Stomach (tissue), 4 donors: ENCODE measurements at regions not wholly inside any gene's neighbourhood (a gene's known extent, or its start where the extent isn't known, plus 50 kb on each side); places are given as distances from the start of the nearest gene placed in this dataset.

ENCODE experiments used
- CTCF ChIP-seq, 7 experiments: fragments of 450-650 bp in 4 of 7; fragments of 200-600 bp in 3 of 7; sonication (generic) in 3 of 7; IDR thresholded peaks; one replicate each; pipeline ENCODE4 v1.5.1; 2016 to 2019; ENCODE audit warnings: antibody characterized with exemption in 7 of 7, control low read depth in 2 of 7, mild to moderate bottlenecking in 1 of 7
- EP300 ChIP-seq: sonication (generic); formaldehyde crosslinking; IDR thresholded peaks from one replicate; pipeline ENCODE4 v1.6.1; 2017; ENCODE audit warnings: antibody characterized with exemption

GRCh38 chr10:78912361-78913218 is 156.2 kb upstream of the ZMIZ1 start:
- no peak for TF ChIP-seq CTCF (IDR thresholded peaks at IDR 0.05)
- no peak for TF ChIP-seq EP300
